ENCODE measurements at regions not wholly inside any gene's neighbourhood (a gene's known extent, or its start where the extent isn't known, plus 50 kb on each side); places are given as distances from the start of the nearest gene placed in this dataset.

DNA sequence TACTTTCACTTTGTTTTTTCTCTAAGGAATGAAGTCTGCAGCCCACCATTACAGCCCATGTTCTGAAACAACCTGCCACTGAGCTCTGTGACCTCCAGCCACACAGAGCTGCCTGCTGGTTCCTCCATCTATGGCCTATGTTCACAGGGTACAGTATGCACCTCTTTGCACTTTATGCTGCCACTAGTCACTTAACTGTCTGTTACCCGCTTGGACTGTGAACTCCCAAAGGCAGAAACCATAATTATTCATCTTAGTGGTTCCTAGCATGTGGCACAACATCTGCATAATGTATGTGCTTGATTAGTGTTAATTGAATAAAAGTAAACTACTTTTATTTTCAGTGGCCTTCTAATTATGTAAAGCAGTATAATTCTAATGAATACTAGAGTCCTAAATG is 95.5 kb upstream of the BET1 start:
- DNase-seq (ENCODE audit: low read depth): no peak
- TF ChIP-seq, protein P1, sequence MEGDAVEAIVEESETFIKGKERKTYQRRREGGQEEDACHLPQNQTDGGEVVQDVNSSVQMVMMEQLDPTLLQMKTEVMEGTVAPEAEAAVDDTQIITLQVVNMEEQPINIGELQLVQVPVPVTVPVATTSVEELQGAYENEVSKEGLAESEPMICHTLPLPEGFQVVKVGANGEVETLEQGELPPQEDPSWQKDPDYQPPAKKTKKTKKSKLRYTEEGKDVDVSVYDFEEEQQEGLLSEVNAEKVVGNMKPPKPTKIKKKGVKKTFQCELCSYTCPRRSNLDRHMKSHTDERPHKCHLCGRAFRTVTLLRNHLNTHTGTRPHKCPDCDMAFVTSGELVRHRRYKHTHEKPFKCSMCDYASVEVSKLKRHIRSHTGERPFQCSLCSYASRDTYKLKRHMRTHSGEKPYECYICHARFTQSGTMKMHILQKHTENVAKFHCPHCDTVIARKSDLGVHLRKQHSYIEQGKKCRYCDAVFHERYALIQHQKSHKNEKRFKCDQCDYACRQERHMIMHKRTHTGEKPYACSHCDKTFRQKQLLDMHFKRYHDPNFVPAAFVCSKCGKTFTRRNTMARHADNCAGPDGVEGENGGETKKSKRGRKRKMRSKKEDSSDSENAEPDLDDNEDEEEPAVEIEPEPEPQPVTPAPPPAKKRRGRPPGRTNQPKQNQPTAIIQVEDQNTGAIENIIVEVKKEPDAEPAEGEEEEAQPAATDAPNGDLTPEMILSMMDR (IDR thresholded peaks at IDR 0.05; ENCODE audit: low read depth, low read length, missing control alignments): no peak
- no peak overlapping the region for H3K4me3 ChIP-seq (ENCODE audit: low read depth, low read length)

DNA sequence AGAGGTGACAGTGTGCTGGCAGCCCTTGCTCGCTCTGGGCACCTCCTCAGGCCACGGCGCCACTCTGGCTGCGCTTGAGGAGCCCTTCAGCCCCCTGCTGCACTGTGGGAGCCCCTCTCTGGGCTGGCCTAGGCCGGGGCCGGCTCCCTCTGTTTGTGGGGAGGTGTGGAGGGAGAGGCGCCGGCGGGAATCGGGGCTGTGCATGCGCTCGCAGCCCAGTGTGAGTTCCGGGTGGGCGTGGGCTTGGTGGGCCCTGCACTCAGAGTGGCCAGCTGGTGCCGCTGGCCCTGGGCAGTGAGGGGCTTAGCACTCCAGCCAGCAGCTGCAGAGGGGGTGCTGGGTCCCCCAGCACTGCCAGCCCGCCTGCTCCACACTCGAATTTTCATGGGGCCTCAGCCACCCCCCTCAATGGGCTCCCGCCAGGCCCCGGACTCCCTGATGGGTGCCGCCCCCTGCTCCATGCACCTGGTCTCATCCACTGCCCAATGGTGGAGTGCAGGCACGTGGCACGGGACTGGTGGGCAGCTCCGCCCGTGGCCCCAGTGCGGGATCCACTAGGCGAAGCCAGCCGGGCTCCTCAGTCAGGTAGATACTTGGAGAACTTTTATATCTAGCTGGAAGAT is 96.7 kb upstream of the BET1 start:
- no peak for DNase-seq (ENCODE audit: low read depth)
- no peak overlapping the region for H3K4me3 ChIP-seq (ENCODE audit: low read depth, low read length)
- TF ChIP-seq, protein P1 (IDR thresholded peaks at IDR 0.05; ENCODE audit: low read depth, low read length, missing control alignments): no peak

DNA sequence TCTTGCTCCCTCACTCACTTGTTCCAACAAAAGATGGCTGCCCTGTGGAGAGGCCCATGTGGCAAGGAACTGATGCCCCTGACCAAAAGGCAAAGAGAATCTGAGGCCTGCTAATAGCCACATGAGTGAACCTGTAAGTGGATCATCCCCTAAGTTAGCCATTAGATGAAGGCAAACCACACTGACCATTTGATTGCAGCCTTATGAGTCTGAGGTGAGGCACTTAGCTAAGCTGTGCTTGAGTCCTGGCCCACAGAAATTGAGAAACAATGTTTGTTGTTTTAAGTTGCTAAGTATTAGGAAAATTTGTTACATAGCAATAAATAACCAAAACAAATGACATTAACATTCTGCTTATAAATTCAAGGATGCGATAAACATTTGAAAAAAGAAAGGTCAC is 100.1 kb upstream of the BET1 start:
- TF ChIP-seq, protein P1 (IDR thresholded peaks at IDR 0.05; ENCODE audit: low read depth, low read length, missing control alignments): no peak
- DNase-seq (ENCODE audit: low read depth): no peak
- H3K4me3 ChIP-seq (ENCODE audit: low read depth, low read length): no peak overlapping the region

DNA sequence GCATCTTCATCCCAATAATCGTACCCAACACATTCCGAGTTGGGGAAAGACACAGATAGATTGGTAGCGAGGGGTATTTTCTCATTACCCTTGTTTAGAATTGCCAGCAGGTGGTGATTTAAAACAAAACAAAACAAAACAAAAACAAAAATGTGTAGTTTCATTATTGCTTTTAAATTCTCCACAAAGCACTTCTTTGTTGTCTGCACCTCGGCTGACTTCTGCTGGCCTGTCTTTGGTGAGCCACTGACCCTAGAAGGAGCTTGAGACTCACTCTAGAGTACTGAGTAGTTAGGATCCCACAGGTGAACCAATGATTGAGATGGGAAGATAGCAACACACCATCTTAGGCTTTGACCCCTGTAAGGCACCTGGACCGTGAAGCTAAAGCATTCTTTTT is 105.4 kb upstream of the BET1 start:
- TF ChIP-seq, protein P1 (IDR thresholded peaks at IDR 0.05; ENCODE audit: low read depth, low read length, missing control alignments): no peak
- no peak overlapping the region for H3K4me3 ChIP-seq (ENCODE audit: low read depth, low read length)
- no peak for DNase-seq (ENCODE audit: low read depth)

DNA sequence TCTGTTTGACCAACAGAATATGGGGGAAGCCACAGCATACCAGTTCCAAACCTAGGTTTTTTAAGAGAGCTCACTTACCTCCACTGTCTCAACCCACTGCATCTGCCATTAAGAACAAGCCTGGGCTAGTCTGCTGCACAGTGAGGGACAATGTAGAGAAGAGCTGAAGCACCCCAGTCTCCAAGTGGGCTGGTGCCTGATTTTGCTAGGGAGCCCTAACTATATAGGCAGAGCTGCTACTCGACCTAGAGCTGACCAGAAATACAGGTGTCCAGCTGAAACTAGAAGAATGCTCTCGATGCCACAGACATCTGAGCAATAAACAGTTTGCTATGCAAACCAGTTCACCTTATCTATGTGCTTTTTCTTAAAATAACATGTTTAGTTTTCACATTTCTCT is 106.9 kb upstream of the BET1 start:
- TF ChIP-seq, protein P1 (IDR thresholded peaks at IDR 0.05; ENCODE audit: low read depth, low read length, missing control alignments): no peak
- no peak overlapping the region for H3K4me3 ChIP-seq (ENCODE audit: low read depth, low read length)
- no peak for DNase-seq (ENCODE audit: low read depth)

DNA sequence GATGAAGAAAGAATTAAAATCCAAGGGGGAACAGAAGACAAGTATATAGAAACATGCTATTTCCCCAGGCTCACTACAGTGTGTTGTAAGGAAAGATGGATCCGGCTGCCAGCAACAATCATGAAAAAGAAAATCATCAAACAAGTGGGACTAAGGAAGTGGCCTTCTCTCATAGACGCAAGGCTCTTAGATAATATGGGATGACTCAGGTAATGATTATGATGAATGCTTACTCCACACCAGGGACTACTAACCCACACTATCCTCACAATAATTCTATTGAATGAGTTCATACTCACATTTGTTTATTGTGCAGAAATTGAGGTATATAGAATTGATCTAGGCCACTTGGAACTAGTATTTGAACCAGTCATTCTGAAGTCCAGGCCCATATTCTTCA is 111.2 kb upstream of the BET1 start:
- DNase-seq (ENCODE audit: low read depth): no peak
- TF ChIP-seq, protein P1 (IDR thresholded peaks at IDR 0.05; ENCODE audit: low read depth, low read length, missing control alignments): no peak
- no peak overlapping the region for H3K4me3 ChIP-seq (ENCODE audit: low read depth, low read length)

DNA sequence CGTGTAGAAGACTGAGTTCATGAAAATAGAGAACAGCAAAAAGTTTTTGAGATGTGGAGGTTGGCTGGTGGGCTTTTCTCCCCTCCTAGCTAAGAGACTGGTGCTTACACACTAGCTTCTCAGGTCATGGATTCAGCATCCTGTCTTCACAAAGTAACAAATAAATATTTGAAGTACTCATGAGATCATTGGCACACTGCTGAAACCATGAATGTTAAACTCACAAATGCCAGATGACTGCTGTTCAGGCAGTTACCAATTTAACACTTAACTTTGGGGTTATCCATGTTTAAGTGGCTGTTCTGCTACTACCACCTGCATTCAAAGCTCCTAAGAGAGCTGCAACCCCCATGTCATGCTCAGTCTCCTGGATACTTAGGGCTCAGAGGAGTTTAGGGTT is 119.0 kb upstream of the BET1 start:
- TF ChIP-seq, protein P1 (IDR thresholded peaks at IDR 0.05; ENCODE audit: low read depth, low read length, missing control alignments): no peak
- no peak for DNase-seq (ENCODE audit: low read depth)
- H3K4me3 ChIP-seq (ENCODE audit: low read depth, low read length): no peak overlapping the region
